A673 (cell line): ENCODE measurements at regions not wholly inside any gene's neighbourhood (a gene's known extent, or its start where the extent isn't known, plus 50 kb on each side); places are given as distances from the start of the nearest gene placed in this dataset.

ENCODE experiments used
- BruUV-seq: library from RNA; stranded (reverse); fragments of 400-500 nt; replicated peaks from 2 replicates; lab custom pipeline; 2021; lab: Mats Ljungman, UMichigan
- CTCF ChIA-PET: fragments of 300-600 bp; sonication (Branson Sonifier 250); formaldehyde crosslinking; loops from one replicate; lab custom pipeline; 2022; ENCODE audit warnings: antibody characterized with exemption; lab: Charles Lee
- POLR2A ChIA-PET: fragments of 300-600 bp; sonication (Branson Sonifier 250); formaldehyde crosslinking; loops from one replicate; lab custom pipeline; 2022; ENCODE audit warnings: antibody characterized with exemption; ENCODE audit not compliant: low non-redundant PET; lab: Charles Lee
- DNase-seq: peaks from one replicate; pipeline ENCODE4 v3.0.0-alpha.2; 2015; ENCODE audit warnings: low spot score
- H3K27ac ChIP-seq: fragments of 200-600 bp; sonication (generic); 2 replicates; pipeline ENCODE4 v1.5.1; 2016; ENCODE audit warnings: mixed run types, low read depth, mild to moderate bottlenecking, mixed read lengths, antibody characterized with exemption, low read length; ENCODE audit not compliant: poor library complexity, severe bottlenecking
- H3K27me3 ChIP-seq: fragments of 200-600 bp; sonication (generic); replicated peaks from 2 replicates; pipeline ENCODE4 v1.6.1; 2017; ENCODE audit warnings: mixed run types, low read depth, mild to moderate bottlenecking, mixed read lengths, antibody characterized with exemption, low read length; ENCODE audit not compliant: insufficient read depth, poor library complexity
- H3K36me3 ChIP-seq: fragments of 200-600 bp; sonication (generic); 2 replicates; pipeline ENCODE4 v1.6.1; 2016; ENCODE audit warnings: mixed run types, mild to moderate bottlenecking, mixed read lengths, antibody characterized with exemption, low read length; ENCODE audit not compliant: insufficient read depth, poor library complexity, severe bottlenecking
- H3K4me1 ChIP-seq: fragments of 200-600 bp; sonication (generic); 2 replicates; pipeline ENCODE4 v1.6.1; 2017; ENCODE audit warnings: mixed run types, mild to moderate bottlenecking, mixed read lengths, antibody characterized with exemption, low read length; ENCODE audit not compliant: insufficient read depth, poor library complexity, severe bottlenecking
- H3K4me3 ChIP-seq: fragments of 200-600 bp; sonication (generic); 2 replicates; pipeline ENCODE4 v1.5.1; 2016; ENCODE audit warnings: low read depth, mixed run types, mild to moderate bottlenecking, mixed read lengths, low read length; ENCODE audit not compliant: poor library complexity, severe bottlenecking
- H3K9me3 ChIP-seq: fragments of 200-600 bp; sonication (generic); 2 replicates; pipeline ENCODE4 v1.6.1; 2016; ENCODE audit warnings: mixed run types, low read depth, mild to moderate bottlenecking, mixed read lengths, antibody characterized with exemption, low read length; ENCODE audit not compliant: poor library complexity, severe bottlenecking
- EZH2 ChIP-seq: fragments of 200-600 bp; sonication (generic); IDR thresholded peaks from 2 replicates; pipeline ENCODE4 v1.6.1; 2017; ENCODE audit warnings: borderline replicate concordance, low read depth, mild to moderate bottlenecking, mixed read lengths, antibody characterized with exemption, low read length; ENCODE audit not compliant: poor library complexity, severe bottlenecking
- intact Hi-C: fragments of 100-400 bp; cut with micrococcal nuclease; formaldehyde crosslinking; loops from one replicate; pipeline ENCODE4 v1.10.0; 2022; ENCODE audit not compliant: unreplicated experiment
- TF ChIP-seq, protein P1 (sequence below): fragments of 300-800, 200-600 bp; sonication (generic); conservative IDR thresholded peaks from 2 replicates; pipeline ENCODE4 v1.5.1; 2017; ENCODE audit warnings: low read depth, mild to moderate bottlenecking, antibody characterized with exemption, low read length, moderate library complexity, mixed read lengths

DNA sequence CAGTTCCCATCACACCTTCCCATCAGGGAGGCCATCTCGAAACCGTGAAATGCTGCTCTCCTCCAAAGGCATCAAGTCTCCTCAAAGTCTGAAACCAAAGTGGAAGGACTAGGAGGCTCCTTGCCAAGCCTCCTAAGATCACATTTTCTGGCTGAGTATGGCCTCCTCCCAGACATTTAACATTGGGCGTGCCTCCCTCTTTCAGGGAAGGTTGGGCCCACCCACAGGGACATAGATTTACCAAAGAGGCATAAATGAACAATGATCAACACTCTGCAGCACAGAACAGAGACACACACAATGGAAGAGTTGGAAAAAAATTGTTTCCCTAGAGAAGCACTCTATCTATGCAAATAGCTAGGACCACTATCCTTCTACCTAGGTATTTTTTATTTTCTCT is 381.8 kb downstream of the MAFB start:
- no peak overlapping the region for H3K27ac ChIP-seq
- no peaks in the 10 kb centered on the region for H3K4me1 ChIP-seq
- H3K36me3 ChIP-seq = no peaks in the 10 kb centered on the region
- no peaks in the 10 kb centered on the region for H3K9me3 ChIP-seq
- H3K4me3 ChIP-seq = no peak overlapping the region
- TF ChIP-seq, protein P1, sequence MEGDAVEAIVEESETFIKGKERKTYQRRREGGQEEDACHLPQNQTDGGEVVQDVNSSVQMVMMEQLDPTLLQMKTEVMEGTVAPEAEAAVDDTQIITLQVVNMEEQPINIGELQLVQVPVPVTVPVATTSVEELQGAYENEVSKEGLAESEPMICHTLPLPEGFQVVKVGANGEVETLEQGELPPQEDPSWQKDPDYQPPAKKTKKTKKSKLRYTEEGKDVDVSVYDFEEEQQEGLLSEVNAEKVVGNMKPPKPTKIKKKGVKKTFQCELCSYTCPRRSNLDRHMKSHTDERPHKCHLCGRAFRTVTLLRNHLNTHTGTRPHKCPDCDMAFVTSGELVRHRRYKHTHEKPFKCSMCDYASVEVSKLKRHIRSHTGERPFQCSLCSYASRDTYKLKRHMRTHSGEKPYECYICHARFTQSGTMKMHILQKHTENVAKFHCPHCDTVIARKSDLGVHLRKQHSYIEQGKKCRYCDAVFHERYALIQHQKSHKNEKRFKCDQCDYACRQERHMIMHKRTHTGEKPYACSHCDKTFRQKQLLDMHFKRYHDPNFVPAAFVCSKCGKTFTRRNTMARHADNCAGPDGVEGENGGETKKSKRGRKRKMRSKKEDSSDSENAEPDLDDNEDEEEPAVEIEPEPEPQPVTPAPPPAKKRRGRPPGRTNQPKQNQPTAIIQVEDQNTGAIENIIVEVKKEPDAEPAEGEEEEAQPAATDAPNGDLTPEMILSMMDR = no peak
- TF ChIP-seq EZH2 = no peak
- intact Hi-C loops = no loop called here
- DNase-seq = no peak
- ChIA-PET CTCF (no interaction called here), POLR2A (no interaction called here)
- H3K27me3 ChIP-seq = no peaks in the 10 kb centered on the region
- BruUV-seq = no TSS peak

DNA sequence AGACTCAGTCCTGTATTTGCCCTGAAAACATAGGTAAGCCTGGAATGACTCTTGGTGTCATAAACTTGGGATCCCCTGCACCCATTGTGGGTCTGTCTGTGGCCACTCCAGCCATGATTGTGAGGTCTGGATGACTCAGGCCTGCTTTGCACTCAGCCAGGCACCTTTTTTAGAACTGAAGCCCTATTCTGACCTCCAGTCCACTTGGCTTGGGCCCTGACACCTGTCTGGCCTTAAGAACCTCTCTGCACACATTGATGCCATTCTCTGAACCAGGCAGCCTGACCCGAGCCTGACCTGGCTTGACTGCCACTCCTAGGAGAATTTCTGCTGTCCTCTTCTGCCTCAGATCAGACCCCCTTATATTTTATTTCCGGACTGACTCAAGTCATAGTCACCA is 383.7 kb downstream of the MAFB start:
- Histone ChIP-seq H3K9me3 (no peaks in the 10 kb centered on the region), H3K4me1 (no peaks in the 10 kb centered on the region), H3K4me3 (no peak overlapping the region), H3K27ac (no peak overlapping the region), H3K36me3 (no peaks in the 10 kb centered on the region), H3K27me3 (peaks cover 3% of the 10 kb centered on the region)
- POLR2A ChIA-PET = no interaction called here
- CTCF ChIA-PET = no interaction called here
- BruUV-seq = no TSS peak
- no peak for TF ChIP-seq EZH2
- TF ChIP-seq, protein P1 = no peak
- DNase-seq = no peak
- intact Hi-C loops = no loop called here

DNA sequence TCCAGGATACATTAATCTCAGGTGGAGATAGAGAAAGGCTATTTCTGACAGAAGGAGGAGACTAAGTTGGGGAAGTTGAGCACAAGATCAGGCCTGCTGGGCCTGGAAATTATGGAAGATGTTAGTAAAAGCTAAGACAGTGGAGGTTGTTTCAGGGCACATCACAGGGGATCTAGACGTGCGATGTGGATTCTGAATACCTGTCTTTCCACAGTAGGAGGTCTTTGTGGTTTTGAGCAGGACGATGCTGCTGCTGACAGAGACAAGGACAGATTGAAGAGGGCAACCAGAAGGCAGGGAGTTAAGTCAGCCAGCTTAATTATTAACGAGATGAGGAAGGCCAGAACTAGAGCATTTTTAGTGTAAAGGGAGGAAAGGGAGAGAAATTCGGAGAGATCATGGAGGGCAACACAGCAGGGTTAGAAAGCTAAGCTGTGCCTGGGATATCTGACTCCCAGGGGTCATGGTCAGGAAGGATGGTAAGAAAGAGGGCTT is 384.9 kb downstream of the MAFB start:
- Histone ChIP-seq H3K9me3 (no peaks in the 10 kb centered on the region), H3K4me1 (no peaks in the 10 kb centered on the region), H3K27me3 (peaks cover 3% of the 10 kb centered on the region), H3K27ac (no peak overlapping the region), H3K4me3 (no peak overlapping the region), H3K36me3 (no peaks in the 10 kb centered on the region)
- TF ChIP-seq EZH2 = no peak
- TF ChIP-seq, protein P1 = no peak
- no peak for DNase-seq
- POLR2A ChIA-PET = no interaction called here
- BruUV-seq = no TSS peak
- intact Hi-C loops = no loop called here
- CTCF ChIA-PET = no interaction called here
